Activated CD8-positive, alpha-beta memory T cell treated with anti-CD3 and anti-CD28 coated beads, Interleukin-2, amount 50 U/mL, for 48 hours (primary cell): ENCODE measurements at regions not wholly inside any gene's neighbourhood (a gene's known extent, or its start where the extent isn't known, plus 50 kb on each side); places are given as distances from the start of the nearest gene placed in this dataset.

ENCODE experiments used
- DNase-seq: peaks from one replicate; pipeline ENCODE4 v3.0.0-alpha.2; 2020

- DNase-seq = no peak
Measured at GRCh38 chr13:73224703-73225102, 165.9 kb downstream of the KLF5 start.

GRCh38 chr13:73223372-73223781 lies 164.6 kb downstream of the KLF5 start:
- DNase-seq = peak; percentile 61

- DNase-seq = no peak
Measured at GRCh38 chr13:73222627-73223305, 164.0 kb downstream of the KLF5 start.

GRCh38 chr13:73220966-73221720 lies 162.3 kb downstream of the KLF5 start:
- no peak for DNase-seq

GRCh38 chr13:73218181-73218580 lies 159.4 kb downstream of the KLF5 start:
- DNase-seq = no peak

GRCh38 chr13:73216381-73216831 lies 157.6 kb downstream of the KLF5 start:
- no peak for DNase-seq

GRCh38 chr13:73215823-73216222 lies 157.0 kb downstream of the KLF5 start:
- DNase-seq = no peak

- no peak for DNase-seq
Measured at GRCh38 chr13:73212482-73212881, 153.7 kb downstream of the KLF5 start.

GRCh38 chr13:73210218-73210883 lies 151.5 kb downstream of the KLF5 start:
- no peak for DNase-seq

- no peak for DNase-seq
Measured at GRCh38 chr13:73204952-73205351, 146.1 kb downstream of the KLF5 start.

GRCh38 chr13:73201626-73202025 lies 142.8 kb downstream of the KLF5 start:
- no peak for DNase-seq

GRCh38 chr13:73198991-73199411 lies 140.2 kb downstream of the KLF5 start:
- no peak for DNase-seq

GRCh38 chr13:73195091-73195490 lies 136.3 kb downstream of the KLF5 start:
- no peak for DNase-seq

GRCh38 chr13:73194310-73194709 lies 135.5 kb downstream of the KLF5 start:
- no peak for DNase-seq

- DNase-seq = no peak
Measured at GRCh38 chr13:73193554-73193953, 134.7 kb downstream of the KLF5 start.

- DNase-seq = no peak
Measured at GRCh38 chr13:73190477-73190876, 131.7 kb downstream of the KLF5 start.

- no peak for DNase-seq
Measured at GRCh38 chr13:73189776-73190175, 131.0 kb downstream of the KLF5 start.

- DNase-seq = no peak
Measured at GRCh38 chr13:73189362-73189761, 130.6 kb downstream of the KLF5 start.

GRCh38 chr13:73187106-73187505 lies 128.3 kb downstream of the KLF5 start:
- no peak for DNase-seq

GRCh38 chr13:73179650-73180274 lies 121.0 kb downstream of the KLF5 start:
- DNase-seq = no peak

- DNase-seq = no peak
Measured at GRCh38 chr13:73177916-73178565, 119.2 kb downstream of the KLF5 start.

GRCh38 chr13:73177017-73177416 lies 118.2 kb downstream of the KLF5 start:
- DNase-seq = no peak

- DNase-seq = no peak
Measured at GRCh38 chr13:73174521-73175010, 115.8 kb downstream of the KLF5 start.
